ENCODE measurements at regions not wholly inside any gene's neighbourhood (a gene's known extent, or its start where the extent isn't known, plus 50 kb on each side); places are given as distances from the start of the nearest gene placed in this dataset.

- no peak for TF ChIP-seq CHD7 (IDR thresholded peaks at IDR 0.05; ENCODE audit: insufficient replicate concordance, low read length)
- no peak for TF ChIP-seq JUN (IDR thresholded peaks at IDR 0.05; ENCODE audit: low read depth, low read length)
Measured at GRCh38 chr5:174491761-174492350, 232.5 kb upstream of the MSX2 start (continued).
